Type B pancreatic cell (in vitro differentiated cells): ENCODE measurements at regions not wholly inside any gene's neighbourhood (a gene's known extent, or its start where the extent isn't known, plus 50 kb on each side); places are given as distances from the start of the nearest gene placed in this dataset.

Source experiments
- DNase-seq: peaks from one replicate; pipeline ENCODE4 v3.0.0; 2021; ENCODE audit warnings: mixed read lengths; ENCODE audit not compliant: unreplicated experiment; ENCODE audit errors: extremely low spot score
- H3K27ac Mint-ChIP-seq: 2 replicates; pipeline ENCODE4 v1.8.0; 2021; ENCODE audit warnings: mild to moderate bottlenecking, mixed read lengths
- H3K27me3 Mint-ChIP-seq: 2 replicates; pipeline ENCODE4 v1.8.0; 2021; ENCODE audit warnings: mixed read lengths
- H3K36me3 Mint-ChIP-seq: 2 replicates; pipeline ENCODE4 v1.8.0; 2021; ENCODE audit warnings: mixed read lengths
- H3K4me1 Mint-ChIP-seq: one replicate; pipeline ENCODE4 v1.8.0; 2021; ENCODE audit warnings: mixed read lengths; ENCODE audit not compliant: unreplicated experiment
- H3K4me3 Mint-ChIP-seq: 2 replicates; pipeline ENCODE4 v1.8.0; 2021; ENCODE audit warnings: mild to moderate bottlenecking, mixed read lengths
- H3K9me3 Mint-ChIP-seq: 2 replicates; pipeline ENCODE4 v1.8.0; 2021; ENCODE audit warnings: mixed read lengths
- CTCF ChIP-seq: fragments of 200-600 bp; sonication (generic); conservative IDR thresholded peaks from 2 replicates; pipeline ENCODE4 v1.5.0; 2021; ENCODE audit warnings: antibody characterized with exemption, mild to moderate bottlenecking

- no peak for TF ChIP-seq CTCF
- Mint-ChIP-seq H3K27ac (no peak overlapping the region), H3K36me3 (peaks cover 2% of the 10 kb centered on the region), H3K4me3 (no peak overlapping the region), H3K4me1 (peaks cover 5% of the 10 kb centered on the region), H3K27me3 (no peaks in the 10 kb centered on the region), H3K9me3 (peaks cover 6% of the 10 kb centered on the region)
- DNase-seq, result no peak
Observed at GRCh38 chr12:97767347-97767746, 304.7 kb downstream of the RMST start.

GRCh38 chr12:97778111-97778510 is 315.5 kb downstream of the RMST start:
- TF ChIP-seq CTCF, result no peak
- no peak overlapping the region for H3K27ac Mint-ChIP-seq
- H3K27me3 Mint-ChIP-seq, result no peaks in the 10 kb centered on the region
- H3K36me3 Mint-ChIP-seq, result no peaks in the 10 kb centered on the region
- H3K4me3 Mint-ChIP-seq, result no peak overlapping the region
- no peak for DNase-seq
- H3K4me1 Mint-ChIP-seq, result no peaks in the 10 kb centered on the region
- peaks cover 10% of the 10 kb centered on the region for H3K9me3 Mint-ChIP-seq

- no peak for TF ChIP-seq CTCF
- Mint-ChIP-seq H3K27me3 (no peaks in the 10 kb centered on the region), H3K4me3 (no peak overlapping the region), H3K36me3 (no peaks in the 10 kb centered on the region), H3K9me3 (peaks cover 10% of the 10 kb centered on the region), H3K27ac (no peak overlapping the region), H3K4me1 (no peaks in the 10 kb centered on the region)
- no peak for DNase-seq
Observed at GRCh38 chr12:97781342-97781741, 318.7 kb downstream of the RMST start.

- Mint-ChIP-seq H3K4me3 (no peak overlapping the region), H3K27ac (no peak overlapping the region), H3K27me3 (no peaks in the 10 kb centered on the region)
Observed at GRCh38 chr12:97784904-97785303, 322.3 kb downstream of the RMST start.

GRCh38 chr12:97790281-97790680 is 327.7 kb downstream of the RMST start:
- no peak for DNase-seq
- H3K9me3 Mint-ChIP-seq, result peaks cover 14% of the 10 kb centered on the region
- no peak for TF ChIP-seq CTCF
- no peaks in the 10 kb centered on the region for H3K27me3 Mint-ChIP-seq
- peaks cover 5% of the 10 kb centered on the region for H3K36me3 Mint-ChIP-seq
- no peak overlapping the region for H3K4me3 Mint-ChIP-seq
- H3K27ac Mint-ChIP-seq, result no peak overlapping the region
- H3K4me1 Mint-ChIP-seq, result peaks cover 4% of the 10 kb centered on the region

More at GRCh38 chr12:97784904-97785303, 322.3 kb downstream of the RMST start:
- Mint-ChIP-seq H3K36me3 (no peaks in the 10 kb centered on the region), H3K4me1 (no peaks in the 10 kb centered on the region), H3K9me3 (no peaks in the 10 kb centered on the region)
- no peak for TF ChIP-seq CTCF
- no peak for DNase-seq

- H3K27me3 Mint-ChIP-seq, result no peaks in the 10 kb centered on the region
- H3K9me3 Mint-ChIP-seq, result peaks cover 8% of the 10 kb centered on the region
- H3K4me1 Mint-ChIP-seq, result peaks cover 8% of the 10 kb centered on the region
- no peak for DNase-seq
- no peak overlapping the region for H3K27ac Mint-ChIP-seq
- no peak for TF ChIP-seq CTCF
- H3K36me3 Mint-ChIP-seq, result no peaks in the 10 kb centered on the region
- H3K4me3 Mint-ChIP-seq, result no peak overlapping the region
Observed at GRCh38 chr12:97797473-97797872, 334.9 kb downstream of the RMST start.
